ENCODE measurements at regions not wholly inside any gene's neighbourhood (a gene's known extent, or its start where the extent isn't known, plus 50 kb on each side); places are given as distances from the start of the nearest gene placed in this dataset. TPM values are rescaled to one million over a fixed set of nuclear protein-coding genes. Genes with fewer than 3 reads are reported as not detected.
"Not testable (repeated sequence)": the region's sequence is repeated elsewhere in the genome, so short reads cannot be mapped to it uniquely, and the experiment has no call there.

- DNase-seq (ENCODE audit: extremely low spot score in 2 of 2), result no peak
- Histone ChIP-seq H3K4me3 (no peak overlapping the region), H3K4me1 (no peaks in the 10 kb centered on the region), H3K36me3 (no peaks in the 10 kb centered on the region), H3K9me3 (no peaks in the 10 kb centered on the region), H3K27me3 (no peaks in the 10 kb centered on the region), H3K27ac (no peak overlapping the region)
- intact Hi-C loops (cut with DNase I), result no loop called here
- TF ChIP-seq POLR2A (IDR thresholded peaks at IDR 0.05) (no peak), POLR2AphosphoS5 (IDR thresholded peaks at IDR 0.05; ENCODE audit: insufficient read depth in 1 of 2, low read depth in 1 of 2) (no peak)
Observed at GRCh38 chr3:105293441-105293840, 73.3 kb upstream of the ALCAM start.

- H3K27ac ChIP-seq; intact Hi-C loops (cut with DNase I); H3K27me3 ChIP-seq; DNase-seq (ENCODE audit: extremely low spot score in 2 of 2); H3K36me3 ChIP-seq; H3K4me3 ChIP-seq; H3K4me1 ChIP-seq; H3K9me3 ChIP-seq: not testable (repeated sequence)
Observed at GRCh38 chr3:105296182-105296822, 70.4 kb upstream of the ALCAM start.

- intact Hi-C loops (cut with DNase I), result no loop called here
- no peak for DNase-seq (ENCODE audit: extremely low spot score in 2 of 2)
- Histone ChIP-seq H3K4me1 (no peaks in the 10 kb centered on the region), H3K36me3 (no peaks in the 10 kb centered on the region), H3K27me3 (no peaks in the 10 kb centered on the region), H3K27ac (no peak overlapping the region), H3K4me3 (no peak overlapping the region), H3K9me3 (no peaks in the 10 kb centered on the region)
- TF ChIP-seq, protein P1, sequence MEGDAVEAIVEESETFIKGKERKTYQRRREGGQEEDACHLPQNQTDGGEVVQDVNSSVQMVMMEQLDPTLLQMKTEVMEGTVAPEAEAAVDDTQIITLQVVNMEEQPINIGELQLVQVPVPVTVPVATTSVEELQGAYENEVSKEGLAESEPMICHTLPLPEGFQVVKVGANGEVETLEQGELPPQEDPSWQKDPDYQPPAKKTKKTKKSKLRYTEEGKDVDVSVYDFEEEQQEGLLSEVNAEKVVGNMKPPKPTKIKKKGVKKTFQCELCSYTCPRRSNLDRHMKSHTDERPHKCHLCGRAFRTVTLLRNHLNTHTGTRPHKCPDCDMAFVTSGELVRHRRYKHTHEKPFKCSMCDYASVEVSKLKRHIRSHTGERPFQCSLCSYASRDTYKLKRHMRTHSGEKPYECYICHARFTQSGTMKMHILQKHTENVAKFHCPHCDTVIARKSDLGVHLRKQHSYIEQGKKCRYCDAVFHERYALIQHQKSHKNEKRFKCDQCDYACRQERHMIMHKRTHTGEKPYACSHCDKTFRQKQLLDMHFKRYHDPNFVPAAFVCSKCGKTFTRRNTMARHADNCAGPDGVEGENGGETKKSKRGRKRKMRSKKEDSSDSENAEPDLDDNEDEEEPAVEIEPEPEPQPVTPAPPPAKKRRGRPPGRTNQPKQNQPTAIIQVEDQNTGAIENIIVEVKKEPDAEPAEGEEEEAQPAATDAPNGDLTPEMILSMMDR (IDR thresholded peaks at IDR 0.05), result no peak
- TF ChIP-seq POLR2A (IDR thresholded peaks at IDR 0.05) (no peak), POLR2AphosphoS5 (IDR thresholded peaks at IDR 0.05; ENCODE audit: insufficient read depth in 1 of 2, low read depth in 1 of 2) (no peak)
Observed at GRCh38 chr3:105304487-105304886, 62.2 kb upstream of the ALCAM start.

DNA sequence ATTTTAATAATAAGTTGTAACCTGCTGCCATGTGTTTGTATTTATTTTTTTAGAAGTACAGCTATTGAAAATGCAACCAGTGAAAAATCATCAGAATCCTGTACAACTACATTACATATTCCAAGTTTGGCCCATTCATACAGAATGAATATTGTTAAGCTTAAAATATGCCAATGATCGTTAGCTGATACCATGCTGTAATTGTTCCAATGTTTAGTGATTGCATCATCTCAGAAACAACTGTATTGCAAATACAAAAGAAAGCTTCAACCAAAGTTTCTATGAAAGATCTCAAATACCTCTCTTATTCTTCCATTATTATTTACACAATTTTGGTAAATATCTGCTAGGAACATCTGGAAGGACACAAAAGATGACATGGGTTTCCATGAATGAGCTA is 51.6 kb upstream of the ALCAM start:
- Histone ChIP-seq H3K27ac (no peak overlapping the region), H3K9me3 (no peaks in the 10 kb centered on the region), H3K4me1 (no peaks in the 10 kb centered on the region), H3K36me3 (no peaks in the 10 kb centered on the region), H3K27me3 (no peaks in the 10 kb centered on the region), H3K4me3 (no peak overlapping the region)
- intact Hi-C loops (cut with DNase I), result no loop called here
- TF ChIP-seq, protein P1 (IDR thresholded peaks at IDR 0.05), result no peak
- TF ChIP-seq POLR2AphosphoS5 (IDR thresholded peaks at IDR 0.05; ENCODE audit: insufficient read depth in 1 of 2, low read depth in 1 of 2) (no peak), POLR2A (IDR thresholded peaks at IDR 0.05) (no peak)
- DNase-seq (ENCODE audit: extremely low spot score in 2 of 2), result no peak

DNA sequence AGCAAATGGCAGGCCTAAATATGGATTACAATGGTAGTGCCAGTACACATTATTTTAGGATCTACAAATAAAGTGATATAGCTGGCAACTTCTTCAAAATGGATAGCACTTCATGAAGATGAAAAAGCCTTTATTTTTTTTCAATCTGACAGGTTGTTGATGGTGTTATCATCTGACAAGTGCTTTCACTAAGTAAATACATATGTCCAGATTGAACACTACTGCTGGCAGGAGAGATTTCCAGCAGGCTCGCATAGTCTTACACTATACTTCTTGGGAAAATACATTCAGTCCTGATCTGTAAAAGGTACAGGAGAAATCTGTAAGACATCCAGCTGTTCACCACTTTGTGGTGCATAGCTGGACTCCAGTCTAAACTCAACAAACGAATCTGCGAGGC is 50.9 kb upstream of the ALCAM start:
- Histone ChIP-seq H3K9me3 (no peaks in the 10 kb centered on the region), H3K27ac (no peak overlapping the region), H3K4me1 (no peaks in the 10 kb centered on the region), H3K4me3 (no peak overlapping the region), H3K27me3 (no peaks in the 10 kb centered on the region), H3K36me3 (no peaks in the 10 kb centered on the region)
- no peak for DNase-seq (ENCODE audit: extremely low spot score in 2 of 2)
- intact Hi-C loops (cut with DNase I), result no loop called here
- TF ChIP-seq, protein P1 (IDR thresholded peaks at IDR 0.05), result no peak

DNA sequence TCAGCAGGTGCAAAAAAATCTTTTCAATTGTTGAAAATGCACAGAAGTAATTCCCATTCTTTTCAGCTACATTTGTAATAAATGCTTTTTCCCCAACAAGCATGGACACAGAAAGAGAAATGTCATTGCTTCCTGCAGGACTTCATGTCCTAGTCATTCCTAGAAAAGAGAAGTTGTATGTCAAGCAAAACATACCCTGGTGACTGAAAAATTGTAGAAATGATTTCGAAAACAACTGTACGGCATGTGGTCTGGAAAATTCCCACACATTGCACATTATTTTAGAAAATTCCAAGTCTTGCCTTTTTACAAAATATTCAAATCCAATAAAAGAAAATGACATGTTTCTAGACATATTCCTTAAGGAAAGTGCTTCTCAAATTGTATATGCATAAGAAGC is 50.4 kb upstream of the ALCAM start:
- H3K27me3 ChIP-seq, result no peaks in the 10 kb centered on the region
- H3K9me3 ChIP-seq, result no peaks in the 10 kb centered on the region
- no peaks in the 10 kb centered on the region for H3K36me3 ChIP-seq
- no peaks in the 10 kb centered on the region for H3K4me1 ChIP-seq
- H3K4me3 ChIP-seq, result no peak overlapping the region
- intact Hi-C loops (cut with DNase I), result no loop called here
- TF ChIP-seq POLR2A (IDR thresholded peaks at IDR 0.05) (no peak), POLR2AphosphoS5 (IDR thresholded peaks at IDR 0.05; ENCODE audit: insufficient read depth in 1 of 2, low read depth in 1 of 2) (no peak)
- H3K27ac ChIP-seq, result no peak overlapping the region
- DNase-seq (ENCODE audit: extremely low spot score in 2 of 2), result no peak

MicroRNAs in the stretch of these regions (microRNA counts, 767-probe panel; counts per million panel counts)
- 238 to 261 counts per million in 2 donors for microRNA hsa-miR-548ab

Small RNA genes lying in the stretch of these regions (microRNA-seq; reads per million reads assigned to microRNA genes)
- not detected for gene MIR548AB (ENCODE audit: borderline number of aligned reads, borderline replicate concordance)

Small RNA genes lying in the stretch of these regions (small RNA-seq; reads per million reads assigned to genes)
- not detected for gene MIR548AB
- gene NDUFA4P2, result not detected
- not detected for gene RNU1-43P
- gene RNU6-461P, result not detected
- not detected for gene TUBBP11
